ENCODE measurements at regions not wholly inside any gene's neighbourhood (a gene's known extent, or its start where the extent isn't known, plus 50 kb on each side); places are given as distances from the start of the nearest gene placed in this dataset.

- TF ChIP-seq CTCF (IDR thresholded peaks at IDR 0.05; ENCODE audit: low read length) (no peak), EZH2 (IDR thresholded peaks at IDR 0.05; ENCODE audit: borderline replicate concordance, low read length) (no peak)
Observed at GRCh38 chr16:26195225-26195624, 503.5 kb downstream of the HS3ST4 start.
